Tibial nerve (tissue), 4 donors: ENCODE measurements at regions not wholly inside any gene's neighbourhood (a gene's known extent, or its start where the extent isn't known, plus 50 kb on each side); places are given as distances from the start of the nearest gene placed in this dataset.

Experiments used
- DNase-seq, 2 donors: peaks; one replicate each; pipeline ENCODE4 v3.0.0-alpha.2; 2019; ENCODE audit warnings: low spot score in 2 of 2
- H3K27ac ChIP-seq, 4 donors: fragments of 200-600 bp; sonication (generic) in 3 of 4; one replicate each; pipeline ENCODE4 v1.5.1; 2017 to 2019; ENCODE audit warnings: mild to moderate bottlenecking in 1 of 4
- H3K27me3 ChIP-seq, 2 donors: fragments of 200-600 bp; sonication (generic) in 1 of 2; one replicate each; pipeline versions ENCODE4 v1.5.1 to v1.6.0; 2017 to 2019
- H3K36me3 ChIP-seq, 3 donors: fragments of 200-600 bp; sonication (generic); one replicate each; pipeline ENCODE4 v1.5.1; 2018 to 2019
- H3K4me1 ChIP-seq, 4 donors: fragments of 200-600 bp; sonication (generic) in 3 of 4; one replicate each; pipeline ENCODE4 v1.5.1; 2017 to 2019
- H3K4me3 ChIP-seq, 4 donors: fragments of 200-600 bp; sonication (generic) in 3 of 4; one replicate each; pipeline ENCODE4 v1.5.1; 2017 to 2019; ENCODE audit warnings: mild to moderate bottlenecking in 1 of 4, moderate library complexity in 1 of 4
- H3K9me3 ChIP-seq, 4 donors: fragments of 200-600 bp; sonication (generic) in 3 of 4; one replicate each; pipeline ENCODE4 v1.5.1; 2017 to 2019
- CTCF ChIP-seq, 5 experiments: fragments of 200-600 bp in 3 of 5; fragments of 450-650 bp in 2 of 5; sonication (generic) in 3 of 5; IDR thresholded peaks; one replicate each; pipeline ENCODE4 v1.5.1; 2016 to 2019; ENCODE audit warnings: antibody characterized with exemption in 5 of 5, mild to moderate bottlenecking in 3 of 5, moderate library complexity in 2 of 5
- EP300 ChIP-seq, 2 donors: sonication (generic); formaldehyde crosslinking; IDR thresholded peaks; one replicate each; pipeline ENCODE4 v1.6.1; 2017; ENCODE audit warnings: antibody characterized with exemption in 2 of 2, mild to moderate bottlenecking in 1 of 2
- POLR2A ChIP-seq, 2 donors: fragments of 450-650 bp; IDR thresholded peaks; one replicate each; pipeline ENCODE4 v1.6.1; 2017; ENCODE audit warnings: antibody characterized with exemption in 2 of 2, mild to moderate bottlenecking in 2 of 2, moderate library complexity in 2 of 2
- WGBS, 2 donors: methylation state at CpG; one replicate each; pipeline ENCODE4 v1.1.5; 2018; 5-methylcytosine and 5-hydroxymethylcytosine counted together

- whole genome bisulfite sequencing, 2 donors: 74 to 93% methylated on average over 6 to 7 of the region's 7 CpGs
- H3K27me3 ChIP-seq: peaks cover 0 to 38% of the 10 kb centered on the region in 2 donors
- peaks cover 0 to 18% (median 5%) of the 10 kb centered on the region in 4 donors for H3K4me1 ChIP-seq
- no peak overlapping the region for H3K4me3 ChIP-seq
- no peak for TF ChIP-seq POLR2A (IDR thresholded peaks at IDR 0.05)
- no peak for TF ChIP-seq EP300 (IDR thresholded peaks at IDR 0.05)
- TF ChIP-seq CTCF (IDR thresholded peaks at IDR 0.05): no peak
- H3K36me3 ChIP-seq: no peaks in the 10 kb centered on the region
- H3K9me3 ChIP-seq: no peaks in the 10 kb centered on the region
- DNase-seq: no peak
- H3K27ac ChIP-seq: no peak overlapping the region
Measured at GRCh38 chr11:123299721-123300120, 104.7 kb upstream of the CLMP start.

- Histone ChIP-seq H3K27me3 (peaks cover 0 to 38% of the 10 kb centered on the region in 2 donors), H3K9me3 (no peaks in the 10 kb centered on the region), H3K36me3 (no peaks in the 10 kb centered on the region), H3K4me3 (no peak overlapping the region), H3K27ac (no peak overlapping the region), H3K4me1 (peaks cover 0 to 18% (median 5%) of the 10 kb centered on the region in 4 donors)
- WGBS, 2 donors: 83 to 85% methylated on average over 11 to 16 of the region's 16 CpGs
- TF ChIP-seq CTCF (IDR thresholded peaks at IDR 0.05): no peak
- TF ChIP-seq POLR2A (IDR thresholded peaks at IDR 0.05): no peak
- TF ChIP-seq EP300 (IDR thresholded peaks at IDR 0.05): no peak
- no peak for DNase-seq
Measured at GRCh38 chr11:123298488-123299447, 103.7 kb upstream of the CLMP start.

- DNase-seq: no peak
- WGBS, 2 donors: 88% methylated on average over 2 of the region's 2 CpGs
- no peaks in the 10 kb centered on the region for H3K4me1 ChIP-seq
- TF ChIP-seq CTCF (IDR thresholded peaks at IDR 0.05) (no peak), POLR2A (IDR thresholded peaks at IDR 0.05) (no peak), EP300 (IDR thresholded peaks at IDR 0.05) (no peak)
- no peaks in the 10 kb centered on the region for H3K36me3 ChIP-seq
- H3K4me3 ChIP-seq: no peak overlapping the region
- no peaks in the 10 kb centered on the region for H3K27me3 ChIP-seq
- H3K9me3 ChIP-seq: peaks cover 0 to 1% (median 0%) of the 10 kb centered on the region in 4 donors
- no peak overlapping the region for H3K27ac ChIP-seq
Measured at GRCh38 chr11:123292647-123293046, 97.6 kb upstream of the CLMP start.

- H3K4me1 ChIP-seq: no peaks in the 10 kb centered on the region
- TF ChIP-seq POLR2A (IDR thresholded peaks at IDR 0.05) (no peak), EP300 (IDR thresholded peaks at IDR 0.05) (no peak), CTCF (IDR thresholded peaks at IDR 0.05) (no peak)
- H3K9me3 ChIP-seq: peaks cover 0 to 8% (median 0%) of the 10 kb centered on the region in 4 donors
- H3K4me3 ChIP-seq: no peak overlapping the region
- DNase-seq: no peak
- 45 to 68% methylated on average over 7 of the region's 7 CpGs for WGBS, 2 donors
- H3K27ac ChIP-seq: no peak overlapping the region
- no peaks in the 10 kb centered on the region for H3K27me3 ChIP-seq
- no peaks in the 10 kb centered on the region for H3K36me3 ChIP-seq
Measured at GRCh38 chr11:123291201-123291869, 96.3 kb upstream of the CLMP start.

GRCh38 chr11:123286761-123287160, 91.7 kb upstream of the CLMP start:
- DNase-seq: no peak
- no peaks in the 10 kb centered on the region for H3K36me3 ChIP-seq
- H3K27me3 ChIP-seq: peaks cover 0 to 2% of the 10 kb centered on the region in 2 donors
- H3K4me1 ChIP-seq: no peaks in the 10 kb centered on the region
- no peak overlapping the region for H3K27ac ChIP-seq
- WGBS, 2 donors: 72 to 76% methylated on average over 3 of the region's 3 CpGs
- H3K4me3 ChIP-seq: no peak overlapping the region
- peaks cover 0 to 8% (median 0%) of the 10 kb centered on the region in 4 donors for H3K9me3 ChIP-seq
- TF ChIP-seq POLR2A (IDR thresholded peaks at IDR 0.05): no peak
- TF ChIP-seq CTCF (IDR thresholded peaks at IDR 0.05): no peak
- TF ChIP-seq EP300 (IDR thresholded peaks at IDR 0.05): no peak
